HL-60 (cell line): ENCODE measurements at regions not wholly inside any gene's neighbourhood (a gene's known extent, or its start where the extent isn't known, plus 50 kb on each side); places are given as distances from the start of the nearest gene placed in this dataset.
A peak's percentile ranks its signal among the peaks of the same experiment; 100 is the strongest.

ENCODE experiments used
- DNase-seq, 2 experiments: peaks; one replicate each; pipeline ENCODE4 v3.0.0-alpha.2; 2010 to 2020; ENCODE audit warnings: low read depth in 1 of 2, low spot score in 1 of 2
- H3K27ac ChIP-seq: fragments of 250-450 bp; sonication (Bioruptor Pico); replicated peaks from 2 replicates; pipeline ENCODE4 v1.5.1; 2020; ENCODE audit warnings: mild to moderate bottlenecking, moderate library complexity
- H3K27me3 ChIP-seq: fragments of 250-450 bp; sonication (Bioruptor Pico); 2 replicates; pipeline ENCODE4 v1.5.1; 2021; ENCODE audit warnings: mild to moderate bottlenecking, moderate library complexity; ENCODE audit not compliant: insufficient read depth, poor library complexity, severe bottlenecking
- H3K4me3 ChIP-seq: replicated peaks from 2 replicates; pipeline ENCODE4 v1.5.1; 2011; ENCODE audit warnings: mild to moderate bottlenecking, control low read depth, low read length; ENCODE audit not compliant: insufficient read depth
- CTCF ChIP-seq: IDR thresholded peaks from one replicate; pipeline ENCODE4 v1.5.1; 2011; ENCODE audit warnings: low read length, control low read depth, inconsistent platforms; ENCODE audit not compliant: insufficient read depth
- GABPA ChIP-seq: IDR thresholded peaks from 2 replicates; pipeline ENCODE4 v1.6.1; 2012; ENCODE audit warnings: low read depth
- POLR2AphosphoS5 ChIP-seq: IDR thresholded peaks from 2 replicates; pipeline ENCODE4 v1.6.1; 2012; ENCODE audit warnings: low read depth
- SPI1 ChIP-seq: IDR thresholded peaks from 2 replicates; pipeline ENCODE4 v1.6.1; 2012; ENCODE audit warnings: low read depth, mild to moderate bottlenecking, borderline replicate concordance
- TF ChIP-seq, protein P1 (sequence below): IDR thresholded peaks from 2 replicates; pipeline ENCODE4 v1.6.1; 2012; ENCODE audit warnings: low read depth; ENCODE audit not compliant: insufficient replicate concordance

GRCh38 chr15:96521386-96521785, 190.9 kb downstream of the NR2F2 start:
- TF ChIP-seq, protein P1, sequence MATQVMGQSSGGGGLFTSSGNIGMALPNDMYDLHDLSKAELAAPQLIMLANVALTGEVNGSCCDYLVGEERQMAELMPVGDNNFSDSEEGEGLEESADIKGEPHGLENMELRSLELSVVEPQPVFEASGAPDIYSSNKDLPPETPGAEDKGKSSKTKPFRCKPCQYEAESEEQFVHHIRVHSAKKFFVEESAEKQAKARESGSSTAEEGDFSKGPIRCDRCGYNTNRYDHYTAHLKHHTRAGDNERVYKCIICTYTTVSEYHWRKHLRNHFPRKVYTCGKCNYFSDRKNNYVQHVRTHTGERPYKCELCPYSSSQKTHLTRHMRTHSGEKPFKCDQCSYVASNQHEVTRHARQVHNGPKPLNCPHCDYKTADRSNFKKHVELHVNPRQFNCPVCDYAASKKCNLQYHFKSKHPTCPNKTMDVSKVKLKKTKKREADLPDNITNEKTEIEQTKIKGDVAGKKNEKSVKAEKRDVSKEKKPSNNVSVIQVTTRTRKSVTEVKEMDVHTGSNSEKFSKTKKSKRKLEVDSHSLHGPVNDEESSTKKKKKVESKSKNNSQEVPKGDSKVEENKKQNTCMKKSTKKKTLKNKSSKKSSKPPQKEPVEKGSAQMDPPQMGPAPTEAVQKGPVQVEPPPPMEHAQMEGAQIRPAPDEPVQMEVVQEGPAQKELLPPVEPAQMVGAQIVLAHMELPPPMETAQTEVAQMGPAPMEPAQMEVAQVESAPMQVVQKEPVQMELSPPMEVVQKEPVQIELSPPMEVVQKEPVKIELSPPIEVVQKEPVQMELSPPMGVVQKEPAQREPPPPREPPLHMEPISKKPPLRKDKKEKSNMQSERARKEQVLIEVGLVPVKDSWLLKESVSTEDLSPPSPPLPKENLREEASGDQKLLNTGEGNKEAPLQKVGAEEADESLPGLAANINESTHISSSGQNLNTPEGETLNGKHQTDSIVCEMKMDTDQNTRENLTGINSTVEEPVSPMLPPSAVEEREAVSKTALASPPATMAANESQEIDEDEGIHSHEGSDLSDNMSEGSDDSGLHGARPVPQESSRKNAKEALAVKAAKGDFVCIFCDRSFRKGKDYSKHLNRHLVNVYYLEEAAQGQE = no peak
- peak; percentile 83 for TF ChIP-seq SPI1
- Histone ChIP-seq H3K27ac (no peak overlapping the region), H3K27me3 (no peaks in the 10 kb centered on the region), H3K4me3 (no peak overlapping the region)
- DNase-seq = no peak

- H3K27ac ChIP-seq = no peak overlapping the region
- H3K4me3 ChIP-seq = no peak overlapping the region
- TF ChIP-seq, protein P1 = no peak
- TF ChIP-seq GABPA (no peak), POLR2AphosphoS5 (no peak), SPI1 (no peak), CTCF (no peak)
- H3K27me3 ChIP-seq = no peaks in the 10 kb centered on the region
- no peak for DNase-seq
These were observed 194.3 kb downstream of the NR2F2 start for GRCh38 chr15:96524676-96525417.

- TF ChIP-seq SPI1 (no peak), CTCF (no peak), POLR2AphosphoS5 (no peak), GABPA (no peak)
- TF ChIP-seq, protein P1 = no peak
- no peak overlapping the region for H3K4me3 ChIP-seq
- H3K27me3 ChIP-seq = no peaks in the 10 kb centered on the region
- no peak for DNase-seq
- no peak overlapping the region for H3K27ac ChIP-seq
These were observed 204.6 kb downstream of the NR2F2 start for GRCh38 chr15:96535148-96535547.
